ENCODE measurements at regions not wholly inside any gene's neighbourhood (a gene's known extent, or its start where the extent isn't known, plus 50 kb on each side); places are given as distances from the start of the nearest gene placed in this dataset.
A peak's percentile ranks its signal among the peaks of the same experiment; 100 is the strongest.

GRCh38 chr2:220463876-220464275 lies 836.4 kb downstream of the SLC4A3 start:
- no peaks in the 10 kb centered on the region for H3K36me3 Mint-ChIP-seq (ENCODE audit: low read depth, unreplicated experiment)
- FAIRE-seq = no peak
- no peaks in the 10 kb centered on the region for H3K9me3 ChIP-seq (ENCODE audit: insufficient read depth, low read depth, low read length)

DNA sequence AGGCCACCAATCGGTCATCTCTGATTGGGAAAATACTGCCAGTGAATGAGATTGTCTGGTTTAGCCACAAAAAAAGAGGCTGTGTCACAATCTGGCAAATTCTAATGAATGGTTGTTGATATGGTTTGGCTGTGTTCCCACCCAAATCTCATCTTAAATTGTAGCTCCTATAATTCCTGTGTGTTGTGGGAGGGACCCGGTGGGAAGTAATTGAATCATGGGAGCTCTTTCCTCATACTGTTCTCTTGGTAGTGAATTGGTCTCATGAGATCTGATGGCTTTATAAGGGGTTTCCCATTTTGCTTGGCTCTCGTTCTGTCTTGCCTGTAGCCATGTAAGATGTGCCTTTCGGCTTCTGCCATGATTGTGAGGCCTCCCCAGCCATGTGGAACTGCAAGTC lies 838.3 kb downstream of the SLC4A3 start:
- H3K36me3 Mint-ChIP-seq (ENCODE audit: low read depth, unreplicated experiment) = no peaks in the 10 kb centered on the region
- Histone ChIP-seq H3K4me1 (ENCODE audit: insufficient read depth, low read length) (no peaks in the 10 kb centered on the region), H3K36me3 (ENCODE audit: insufficient read depth, low read length) (no peaks in the 10 kb centered on the region), H3K27ac (ENCODE audit: low read depth, low read length) (no peak overlapping the region), H3K9ac (ENCODE audit: low read length) (no peak overlapping the region), H3K79me2 (ENCODE audit: insufficient read depth, low read length) (no peaks in the 10 kb centered on the region), H3K4me2 (ENCODE audit: low read length) (no peak overlapping the region), H3K9me3 (ENCODE audit: insufficient read depth, low read depth, low read length) (no peaks in the 10 kb centered on the region), H3K4me3 (ENCODE audit: insufficient read depth, low read depth, low read length) (no peak overlapping the region), H3K27me3 (ENCODE audit: insufficient read depth, low read length) (no peaks in the 10 kb centered on the region), H2AFZ (ENCODE audit: low read depth, low read length) (no peak overlapping the region), H4K20me1 (ENCODE audit: insufficient read depth, low read length) (no peaks in the 10 kb centered on the region)
- H3K4me3 Mint-ChIP-seq (ENCODE audit: unreplicated experiment) = no peak overlapping the region
- peak; percentile 51 for DNase-seq (ENCODE audit: low read depth)
- H3K9me3 Mint-ChIP-seq (ENCODE audit: unreplicated experiment) = peaks cover 2% of the 10 kb centered on the region
- no peaks in the 10 kb centered on the region for H3K27me3 Mint-ChIP-seq (ENCODE audit: low read depth, unreplicated experiment)
- H3K4me1 Mint-ChIP-seq (ENCODE audit: low read depth, unreplicated experiment) = peaks cover 6% of the 10 kb centered on the region
- TF ChIP-seq CTCF (IDR thresholded peaks at IDR 0.05; ENCODE audit: insufficient read depth, low read depth, low read length) (no peak), EZH2 (IDR thresholded peaks at IDR 0.05; ENCODE audit: insufficient read depth, low read length) (no peak)
- no peak for FAIRE-seq
- no peak overlapping the region for H3K27ac Mint-ChIP-seq (ENCODE audit: unreplicated experiment)

More at GRCh38 chr2:220463876-220464275, 836.4 kb downstream of the SLC4A3 start:
- Histone ChIP-seq H3K27ac (ENCODE audit: low read depth, low read length) (no peak overlapping the region), H2AFZ (ENCODE audit: low read depth, low read length) (no peak overlapping the region), H4K20me1 (ENCODE audit: insufficient read depth, low read length) (no peaks in the 10 kb centered on the region), H3K4me2 (ENCODE audit: low read length) (no peak overlapping the region), H3K27me3 (ENCODE audit: insufficient read depth, low read length) (no peaks in the 10 kb centered on the region), H3K4me1 (ENCODE audit: insufficient read depth, low read length) (no peaks in the 10 kb centered on the region), H3K36me3 (ENCODE audit: insufficient read depth, low read length) (no peaks in the 10 kb centered on the region), H3K9ac (ENCODE audit: low read length) (no peak overlapping the region), H3K4me3 (ENCODE audit: insufficient read depth, low read depth, low read length) (no peak overlapping the region), H3K79me2 (ENCODE audit: insufficient read depth, low read length) (no peaks in the 10 kb centered on the region)
- DNase-seq (ENCODE audit: low read depth) = no peak
- Mint-ChIP-seq H3K27ac (ENCODE audit: unreplicated experiment) (no peak overlapping the region), H3K27me3 (ENCODE audit: low read depth, unreplicated experiment) (no peaks in the 10 kb centered on the region), H3K4me3 (ENCODE audit: unreplicated experiment) (no peak overlapping the region), H3K9me3 (ENCODE audit: unreplicated experiment) (peaks cover 2% of the 10 kb centered on the region), H3K4me1 (ENCODE audit: low read depth, unreplicated experiment) (peaks cover under 1% of the 10 kb centered on the region)
- TF ChIP-seq EZH2 (IDR thresholded peaks at IDR 0.05; ENCODE audit: insufficient read depth, low read length) (no peak), CTCF (IDR thresholded peaks at IDR 0.05; ENCODE audit: insufficient read depth, low read depth, low read length) (no peak)

DNA sequence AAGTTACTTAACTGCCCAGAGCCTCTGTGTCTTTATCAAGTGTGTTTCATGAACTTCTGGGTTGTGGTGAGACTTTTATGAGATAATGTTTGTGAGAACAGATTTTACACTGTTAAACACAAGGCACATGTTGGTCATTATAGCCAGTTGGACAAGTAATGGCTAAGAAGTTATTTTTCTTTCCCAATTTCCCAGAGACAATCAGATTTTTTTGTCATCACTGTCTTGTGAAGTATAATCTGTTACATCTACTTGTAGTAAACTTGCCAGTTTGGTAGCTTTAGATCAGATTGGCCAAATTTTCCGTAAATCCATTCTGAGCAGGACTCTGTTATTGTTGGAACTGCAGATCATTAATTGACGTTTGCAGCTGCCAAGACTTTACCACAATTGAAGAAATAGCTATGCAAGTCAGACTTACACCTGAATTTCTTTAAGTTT lies 838.8 kb downstream of the SLC4A3 start:
- H3K36me3 Mint-ChIP-seq (ENCODE audit: low read depth, unreplicated experiment) = no peaks in the 10 kb centered on the region
- peaks cover 6% of the 10 kb centered on the region for H3K4me1 Mint-ChIP-seq (ENCODE audit: low read depth, unreplicated experiment)

More for the DNA sequence above, 838.8 kb downstream of the SLC4A3 start:
- Histone ChIP-seq H3K79me2 (ENCODE audit: insufficient read depth, low read length) (no peaks in the 10 kb centered on the region), H3K27ac (ENCODE audit: low read depth, low read length) (no peak overlapping the region), H3K9ac (ENCODE audit: low read length) (no peak overlapping the region), H3K9me3 (ENCODE audit: insufficient read depth, low read depth, low read length) (no peaks in the 10 kb centered on the region), H2AFZ (ENCODE audit: low read depth, low read length) (no peak overlapping the region), H3K4me2 (ENCODE audit: low read length) (no peak overlapping the region), H3K4me1 (ENCODE audit: insufficient read depth, low read length) (no peaks in the 10 kb centered on the region), H3K27me3 (ENCODE audit: insufficient read depth, low read length) (no peaks in the 10 kb centered on the region), H3K4me3 (ENCODE audit: insufficient read depth, low read depth, low read length) (no peak overlapping the region), H3K36me3 (ENCODE audit: insufficient read depth, low read length) (no peaks in the 10 kb centered on the region), H4K20me1 (ENCODE audit: insufficient read depth, low read length) (no peaks in the 10 kb centered on the region)
- Mint-ChIP-seq H3K27me3 (ENCODE audit: low read depth, unreplicated experiment) (no peaks in the 10 kb centered on the region), H3K4me3 (ENCODE audit: unreplicated experiment) (no peak overlapping the region), H3K9me3 (ENCODE audit: unreplicated experiment) (no peaks in the 10 kb centered on the region), H3K27ac (ENCODE audit: unreplicated experiment) (no peak overlapping the region)
- TF ChIP-seq EZH2 (IDR thresholded peaks at IDR 0.05; ENCODE audit: insufficient read depth, low read length) (no peak), CTCF (IDR thresholded peaks at IDR 0.05; ENCODE audit: insufficient read depth, low read depth, low read length) (no peak)
- FAIRE-seq (no peak), DNase-seq (ENCODE audit: low read depth) (peak; percentile 90)
